ENCODE measurements at regions not wholly inside any gene's neighbourhood (a gene's known extent, or its start where the extent isn't known, plus 50 kb on each side); places are given as distances from the start of the nearest gene placed in this dataset.

DNA sequence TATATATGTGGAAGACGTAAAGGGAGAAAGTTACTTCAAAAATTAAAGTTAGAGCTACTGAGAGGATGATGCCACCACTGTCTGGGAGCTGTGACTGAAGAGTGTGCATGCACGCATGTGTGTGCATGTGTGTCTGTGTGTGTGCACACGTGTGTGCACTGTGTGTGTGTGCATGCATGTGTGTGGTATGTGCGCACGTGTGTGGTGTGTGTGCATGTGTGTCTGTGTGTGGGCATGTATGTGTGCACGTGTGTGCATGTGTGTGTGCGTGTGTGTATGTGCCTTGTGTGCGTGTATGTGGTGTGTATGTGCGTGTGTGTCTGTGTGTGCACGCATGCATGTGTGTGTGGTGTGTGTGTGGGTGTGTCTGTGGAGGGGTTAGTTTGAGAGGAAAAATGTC is 473.4 kb downstream of the CMPK2 start:
- ChIA-PET CTCF (no interaction called here), POLR2A (no interaction called here)

DNA sequence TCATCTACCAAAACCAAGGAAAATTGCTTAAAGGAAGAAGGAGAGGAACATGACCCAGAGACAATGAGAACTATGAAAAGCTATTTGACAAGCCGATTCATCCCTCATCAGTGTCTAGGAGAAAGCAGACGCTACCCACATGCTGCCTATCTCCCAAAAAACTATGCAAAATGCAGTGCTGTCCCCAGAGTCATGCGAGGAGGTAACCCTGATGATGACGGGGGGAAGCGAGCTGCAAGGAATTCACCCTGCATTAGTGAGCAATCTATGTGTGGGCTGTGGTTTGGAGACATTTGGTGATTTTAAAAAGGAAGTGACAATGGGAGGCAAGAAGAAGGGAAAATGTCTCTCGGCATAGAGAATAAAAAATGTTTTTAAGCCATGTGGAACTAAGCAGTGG is 472.7 kb downstream of the CMPK2 start:
- no TSS peak for BruUV-seq (replicated peaks)
- CTCF ChIA-PET, result no interaction called here
- no peaks in the 10 kb centered on the region for H3K27me3 ChIP-seq (ENCODE audit: control insufficient read depth, insufficient read depth, low read length)
- H3K27ac ChIP-seq (ENCODE audit: low read length), result no peak overlapping the region
- no peaks in the 10 kb centered on the region for H3K36me3 ChIP-seq (ENCODE audit: control insufficient read depth, insufficient read depth, low read length)
- intact Hi-C loops (cut with micrococcal nuclease; ENCODE audit: unreplicated experiment) (no loop called here), in situ Hi-C loops (cut with HindIII; ENCODE audit: low pct_unique_long_range_greater_than_20kb, low sequenced_read_pairs) (no loop called here)
- no peak overlapping the region for H3K4me3 ChIP-seq (ENCODE audit: low read depth in 2 of 2, low read length in 2 of 2)
- POLR2A ChIA-PET, result no interaction called here
- TF ChIP-seq SIN3A (IDR thresholded peaks at IDR 0.05; ENCODE audit: borderline replicate concordance, insufficient read depth, low read depth, low read length), result no peak
- TF ChIP-seq, protein P1, sequence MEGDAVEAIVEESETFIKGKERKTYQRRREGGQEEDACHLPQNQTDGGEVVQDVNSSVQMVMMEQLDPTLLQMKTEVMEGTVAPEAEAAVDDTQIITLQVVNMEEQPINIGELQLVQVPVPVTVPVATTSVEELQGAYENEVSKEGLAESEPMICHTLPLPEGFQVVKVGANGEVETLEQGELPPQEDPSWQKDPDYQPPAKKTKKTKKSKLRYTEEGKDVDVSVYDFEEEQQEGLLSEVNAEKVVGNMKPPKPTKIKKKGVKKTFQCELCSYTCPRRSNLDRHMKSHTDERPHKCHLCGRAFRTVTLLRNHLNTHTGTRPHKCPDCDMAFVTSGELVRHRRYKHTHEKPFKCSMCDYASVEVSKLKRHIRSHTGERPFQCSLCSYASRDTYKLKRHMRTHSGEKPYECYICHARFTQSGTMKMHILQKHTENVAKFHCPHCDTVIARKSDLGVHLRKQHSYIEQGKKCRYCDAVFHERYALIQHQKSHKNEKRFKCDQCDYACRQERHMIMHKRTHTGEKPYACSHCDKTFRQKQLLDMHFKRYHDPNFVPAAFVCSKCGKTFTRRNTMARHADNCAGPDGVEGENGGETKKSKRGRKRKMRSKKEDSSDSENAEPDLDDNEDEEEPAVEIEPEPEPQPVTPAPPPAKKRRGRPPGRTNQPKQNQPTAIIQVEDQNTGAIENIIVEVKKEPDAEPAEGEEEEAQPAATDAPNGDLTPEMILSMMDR (IDR thresholded peaks at IDR 0.05), result no peak
- no peak for TF ChIP-seq TCF7L2 (IDR thresholded peaks at IDR 0.05; ENCODE audit: low read depth, low read length)
- no peak for TF ChIP-seq POLR2AphosphoS5 (IDR thresholded peaks at IDR 0.05; ENCODE audit: low read depth, low read length)
- TF ChIP-seq, protein P2, sequence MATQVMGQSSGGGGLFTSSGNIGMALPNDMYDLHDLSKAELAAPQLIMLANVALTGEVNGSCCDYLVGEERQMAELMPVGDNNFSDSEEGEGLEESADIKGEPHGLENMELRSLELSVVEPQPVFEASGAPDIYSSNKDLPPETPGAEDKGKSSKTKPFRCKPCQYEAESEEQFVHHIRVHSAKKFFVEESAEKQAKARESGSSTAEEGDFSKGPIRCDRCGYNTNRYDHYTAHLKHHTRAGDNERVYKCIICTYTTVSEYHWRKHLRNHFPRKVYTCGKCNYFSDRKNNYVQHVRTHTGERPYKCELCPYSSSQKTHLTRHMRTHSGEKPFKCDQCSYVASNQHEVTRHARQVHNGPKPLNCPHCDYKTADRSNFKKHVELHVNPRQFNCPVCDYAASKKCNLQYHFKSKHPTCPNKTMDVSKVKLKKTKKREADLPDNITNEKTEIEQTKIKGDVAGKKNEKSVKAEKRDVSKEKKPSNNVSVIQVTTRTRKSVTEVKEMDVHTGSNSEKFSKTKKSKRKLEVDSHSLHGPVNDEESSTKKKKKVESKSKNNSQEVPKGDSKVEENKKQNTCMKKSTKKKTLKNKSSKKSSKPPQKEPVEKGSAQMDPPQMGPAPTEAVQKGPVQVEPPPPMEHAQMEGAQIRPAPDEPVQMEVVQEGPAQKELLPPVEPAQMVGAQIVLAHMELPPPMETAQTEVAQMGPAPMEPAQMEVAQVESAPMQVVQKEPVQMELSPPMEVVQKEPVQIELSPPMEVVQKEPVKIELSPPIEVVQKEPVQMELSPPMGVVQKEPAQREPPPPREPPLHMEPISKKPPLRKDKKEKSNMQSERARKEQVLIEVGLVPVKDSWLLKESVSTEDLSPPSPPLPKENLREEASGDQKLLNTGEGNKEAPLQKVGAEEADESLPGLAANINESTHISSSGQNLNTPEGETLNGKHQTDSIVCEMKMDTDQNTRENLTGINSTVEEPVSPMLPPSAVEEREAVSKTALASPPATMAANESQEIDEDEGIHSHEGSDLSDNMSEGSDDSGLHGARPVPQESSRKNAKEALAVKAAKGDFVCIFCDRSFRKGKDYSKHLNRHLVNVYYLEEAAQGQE (IDR thresholded peaks at IDR 0.05; ENCODE audit: insufficient read depth in 1 of 2, low read depth in 2 of 2, low read length in 1 of 2), result no peak
- DNase-seq (ENCODE audit: low read depth, low spot score), result no peak
- ATAC-seq, result no peak
- no peaks in the 10 kb centered on the region for H3K4me1 ChIP-seq (ENCODE audit: control insufficient read depth, insufficient read depth, low read length)
- no peaks in the 10 kb centered on the region for H3K9me3 ChIP-seq (ENCODE audit: control insufficient read depth, insufficient read depth, low read depth, low read length)

More for the DNA sequence above, 473.4 kb downstream of the CMPK2 start:
- TF ChIP-seq TCF7L2 (IDR thresholded peaks at IDR 0.05; ENCODE audit: low read depth, low read length) (no peak), POLR2AphosphoS5 (IDR thresholded peaks at IDR 0.05; ENCODE audit: low read depth, low read length) (no peak), SIN3A (IDR thresholded peaks at IDR 0.05; ENCODE audit: borderline replicate concordance, insufficient read depth, low read depth, low read length) (no peak)
- TF ChIP-seq, protein P2 (IDR thresholded peaks at IDR 0.05; ENCODE audit: insufficient read depth in 1 of 2, low read depth in 2 of 2, low read length in 1 of 2), result no peak
- TF ChIP-seq, protein P1 (IDR thresholded peaks at IDR 0.05), result no peak
- intact Hi-C loops (cut with micrococcal nuclease; ENCODE audit: unreplicated experiment) (no loop called here), in situ Hi-C loops (cut with HindIII; ENCODE audit: low pct_unique_long_range_greater_than_20kb, low sequenced_read_pairs) (no loop called here)
- H3K36me3 ChIP-seq (ENCODE audit: control insufficient read depth, insufficient read depth, low read length), result no peaks in the 10 kb centered on the region
- no peaks in the 10 kb centered on the region for H3K4me1 ChIP-seq (ENCODE audit: control insufficient read depth, insufficient read depth, low read length)
- no peaks in the 10 kb centered on the region for H3K9me3 ChIP-seq (ENCODE audit: control insufficient read depth, insufficient read depth, low read depth, low read length)
- BruUV-seq (replicated peaks), result no TSS peak
- H3K27ac ChIP-seq (ENCODE audit: low read length), result no peak overlapping the region
- H3K4me3 ChIP-seq (ENCODE audit: low read depth in 2 of 2, low read length in 2 of 2), result no peak overlapping the region
- H3K27me3 ChIP-seq (ENCODE audit: control insufficient read depth, insufficient read depth, low read length), result no peaks in the 10 kb centered on the region
- DNase-seq (ENCODE audit: low read depth, low spot score), result no peak
- no peak for ATAC-seq
